ENCODE measurements at regions not wholly inside any gene's neighbourhood (a gene's known extent, or its start where the extent isn't known, plus 50 kb on each side); places are given as distances from the start of the nearest gene placed in this dataset.

DNA sequence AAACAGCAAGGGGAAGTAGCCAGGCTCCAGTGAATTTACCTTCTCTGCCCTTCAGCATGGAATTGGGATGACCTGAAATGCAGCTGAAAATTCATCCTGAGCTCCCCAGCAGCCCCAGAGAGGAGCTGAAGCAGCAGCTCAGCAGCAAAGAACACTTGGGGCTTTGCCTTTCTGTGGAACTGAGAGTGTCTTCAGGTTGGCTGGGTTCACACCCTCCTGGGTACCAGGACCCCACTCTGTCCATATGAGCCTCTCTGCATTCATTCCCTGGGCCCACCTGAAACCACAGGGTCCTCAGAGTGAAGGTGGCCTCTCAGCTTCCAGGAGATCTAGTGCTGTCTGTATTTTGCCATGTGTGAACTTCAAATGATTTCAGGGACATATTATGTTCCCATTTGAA, 429.2 kb downstream of the MN1 start:
- TF ChIP-seq, protein P1, sequence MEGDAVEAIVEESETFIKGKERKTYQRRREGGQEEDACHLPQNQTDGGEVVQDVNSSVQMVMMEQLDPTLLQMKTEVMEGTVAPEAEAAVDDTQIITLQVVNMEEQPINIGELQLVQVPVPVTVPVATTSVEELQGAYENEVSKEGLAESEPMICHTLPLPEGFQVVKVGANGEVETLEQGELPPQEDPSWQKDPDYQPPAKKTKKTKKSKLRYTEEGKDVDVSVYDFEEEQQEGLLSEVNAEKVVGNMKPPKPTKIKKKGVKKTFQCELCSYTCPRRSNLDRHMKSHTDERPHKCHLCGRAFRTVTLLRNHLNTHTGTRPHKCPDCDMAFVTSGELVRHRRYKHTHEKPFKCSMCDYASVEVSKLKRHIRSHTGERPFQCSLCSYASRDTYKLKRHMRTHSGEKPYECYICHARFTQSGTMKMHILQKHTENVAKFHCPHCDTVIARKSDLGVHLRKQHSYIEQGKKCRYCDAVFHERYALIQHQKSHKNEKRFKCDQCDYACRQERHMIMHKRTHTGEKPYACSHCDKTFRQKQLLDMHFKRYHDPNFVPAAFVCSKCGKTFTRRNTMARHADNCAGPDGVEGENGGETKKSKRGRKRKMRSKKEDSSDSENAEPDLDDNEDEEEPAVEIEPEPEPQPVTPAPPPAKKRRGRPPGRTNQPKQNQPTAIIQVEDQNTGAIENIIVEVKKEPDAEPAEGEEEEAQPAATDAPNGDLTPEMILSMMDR (IDR thresholded peaks at IDR 0.05; ENCODE audit: insufficient read depth, low read depth, low read length): no peak
- TF ChIP-seq EZH2 (IDR thresholded peaks at IDR 0.05; ENCODE audit: insufficient read depth, low read length): no peak

Data from astrocyte (in vitro differentiated cells and primary cell).